GM06990 (cell line): ENCODE measurements at regions not wholly inside any gene's neighbourhood (a gene's known extent, or its start where the extent isn't known, plus 50 kb on each side); places are given as distances from the start of the nearest gene placed in this dataset.

ENCODE experiments used
- DNase-seq: peaks from one replicate; pipeline ENCODE4 v3.0.0-alpha.2; 2011; ENCODE audit not compliant: insufficient read length; ENCODE audit errors: extremely low read depth
- H3K27me3 ChIP-seq: replicated peaks from 2 replicates; pipeline ENCODE4 v1.6.0; 2011; ENCODE audit warnings: low read length; ENCODE audit not compliant: control insufficient read depth, insufficient read depth
- H3K36me3 ChIP-seq: 2 replicates; pipeline ENCODE4 v1.5.1; 2011; ENCODE audit warnings: low read length; ENCODE audit not compliant: control insufficient read depth, insufficient read depth
- H3K4me3 ChIP-seq: replicated peaks from 2 replicates; pipeline ENCODE4 v1.5.1; 2011; ENCODE audit warnings: low read depth, mild to moderate bottlenecking, control low read depth, low read length
- CTCF ChIP-seq: IDR thresholded peaks from 2 replicates; pipeline ENCODE4 v1.5.1; 2011; ENCODE audit warnings: low read length, control low read depth, mild to moderate bottlenecking, inconsistent platforms; ENCODE audit not compliant: insufficient read depth, poor library complexity, severe bottlenecking

- H3K36me3 ChIP-seq = no peaks in the 10 kb centered on the region
- TF ChIP-seq CTCF = no peak
- no peak overlapping the region for H3K4me3 ChIP-seq
- DNase-seq = no peak
- no peaks in the 10 kb centered on the region; the same call in 1 of the 2 replicates for H3K27me3 ChIP-seq
Observed at GRCh38 chr6:166765234-166765541, 138.1 kb upstream of the RPS6KA2 start.

GRCh38 chr6:166764473-166765233, 137.6 kb upstream of the RPS6KA2 start:
- TF ChIP-seq CTCF = no peak
- H3K36me3 ChIP-seq = no peaks in the 10 kb centered on the region
- no peak for DNase-seq
- H3K4me3 ChIP-seq = no peak overlapping the region
- H3K27me3 ChIP-seq = no peaks in the 10 kb centered on the region; the same call in 1 of the 2 replicates

GRCh38 chr6:166763606-166764472, 136.8 kb upstream of the RPS6KA2 start:
- no peak for TF ChIP-seq CTCF
- Histone ChIP-seq H3K27me3 (no peaks in the 10 kb centered on the region; the same call in 1 of the 2 replicates), H3K36me3 (no peaks in the 10 kb centered on the region), H3K4me3 (no peak overlapping the region)
- DNase-seq = no peak

- no peak overlapping the region for H3K4me3 ChIP-seq
- DNase-seq = no peak
- no peaks in the 10 kb centered on the region for H3K36me3 ChIP-seq
- no peak for TF ChIP-seq CTCF
- no peaks in the 10 kb centered on the region; the same call in 1 of the 2 replicates for H3K27me3 ChIP-seq
Observed at GRCh38 chr6:166761801-166762200, 134.8 kb upstream of the RPS6KA2 start.

- no peak overlapping the region for H3K4me3 ChIP-seq
- no peaks in the 10 kb centered on the region for H3K36me3 ChIP-seq
- H3K27me3 ChIP-seq = no peaks in the 10 kb centered on the region; the same call in 1 of the 2 replicates
- DNase-seq = no peak
- TF ChIP-seq CTCF = no peak
Observed at GRCh38 chr6:166760288-166760687, 133.2 kb upstream of the RPS6KA2 start.
